Ishikawa (cell line): ENCODE measurements at regions not wholly inside any gene's neighbourhood (a gene's known extent, or its start where the extent isn't known, plus 50 kb on each side); places are given as distances from the start of the nearest gene placed in this dataset.

Experiments used
- CEBPB ChIP-seq: IDR thresholded peaks from 2 replicates; pipeline ENCODE4 v1.6.1; 2012
- CREB1 ChIP-seq: IDR thresholded peaks from 2 replicates; pipeline ENCODE4 v1.6.1; 2012; ENCODE audit warnings: low read depth
- EGR1 ChIP-seq: IDR thresholded peaks from 2 replicates; pipeline ENCODE4 v1.6.1; 2012
- EP300 ChIP-seq: IDR thresholded peaks from 2 replicates; pipeline ENCODE4 v1.6.1; 2012; ENCODE audit warnings: borderline replicate concordance
- FOXM1 ChIP-seq: IDR thresholded peaks from 2 replicates; pipeline ENCODE4 v1.6.1; 2012; ENCODE audit warnings: low read depth, borderline replicate concordance
- MAX ChIP-seq: IDR thresholded peaks from 2 replicates; pipeline ENCODE4 v1.6.1; 2012
- NFIC ChIP-seq: IDR thresholded peaks from 2 replicates; pipeline ENCODE4 v1.6.1; 2012
- RAD21 ChIP-seq: IDR thresholded peaks from 2 replicates; pipeline ENCODE4 v1.6.1; 2012; ENCODE audit warnings: low read depth
- TAF1 ChIP-seq: IDR thresholded peaks from 2 replicates; pipeline ENCODE4 v1.6.1; 2012; ENCODE audit warnings: low read depth, mild to moderate bottlenecking
- TCF12 ChIP-seq: IDR thresholded peaks from 2 replicates; pipeline ENCODE4 v1.6.1; 2012; ENCODE audit warnings: low read depth
- TEAD4 ChIP-seq: IDR thresholded peaks from 2 replicates; pipeline ENCODE4 v1.6.1; 2012
- YY1 ChIP-seq: IDR thresholded peaks from 2 replicates; pipeline ENCODE4 v1.6.1; 2012; ENCODE audit warnings: low read depth
- ZBTB7A ChIP-seq: IDR thresholded peaks from 2 replicates; pipeline ENCODE4 v1.6.1; 2012; ENCODE audit warnings: low read depth
- TF ChIP-seq, protein P1 (sequence below): IDR thresholded peaks from 2 replicates; pipeline ENCODE4 v1.6.1; 2012; ENCODE audit warnings: low read depth, mild to moderate bottlenecking
- TF ChIP-seq, protein P2 (sequence below): IDR thresholded peaks from 2 replicates; pipeline ENCODE4 v1.6.1; 2012

- TF ChIP-seq EGR1 (no peak), TEAD4 (no peak), RAD21 (no peak), EP300 (no peak), TAF1 (no peak), CEBPB (no peak), TCF12 (no peak), ZBTB7A (no peak), MAX (no peak), FOXM1 (no peak), NFIC (no peak), CREB1 (no peak), YY1 (no peak)
- TF ChIP-seq, protein P1, sequence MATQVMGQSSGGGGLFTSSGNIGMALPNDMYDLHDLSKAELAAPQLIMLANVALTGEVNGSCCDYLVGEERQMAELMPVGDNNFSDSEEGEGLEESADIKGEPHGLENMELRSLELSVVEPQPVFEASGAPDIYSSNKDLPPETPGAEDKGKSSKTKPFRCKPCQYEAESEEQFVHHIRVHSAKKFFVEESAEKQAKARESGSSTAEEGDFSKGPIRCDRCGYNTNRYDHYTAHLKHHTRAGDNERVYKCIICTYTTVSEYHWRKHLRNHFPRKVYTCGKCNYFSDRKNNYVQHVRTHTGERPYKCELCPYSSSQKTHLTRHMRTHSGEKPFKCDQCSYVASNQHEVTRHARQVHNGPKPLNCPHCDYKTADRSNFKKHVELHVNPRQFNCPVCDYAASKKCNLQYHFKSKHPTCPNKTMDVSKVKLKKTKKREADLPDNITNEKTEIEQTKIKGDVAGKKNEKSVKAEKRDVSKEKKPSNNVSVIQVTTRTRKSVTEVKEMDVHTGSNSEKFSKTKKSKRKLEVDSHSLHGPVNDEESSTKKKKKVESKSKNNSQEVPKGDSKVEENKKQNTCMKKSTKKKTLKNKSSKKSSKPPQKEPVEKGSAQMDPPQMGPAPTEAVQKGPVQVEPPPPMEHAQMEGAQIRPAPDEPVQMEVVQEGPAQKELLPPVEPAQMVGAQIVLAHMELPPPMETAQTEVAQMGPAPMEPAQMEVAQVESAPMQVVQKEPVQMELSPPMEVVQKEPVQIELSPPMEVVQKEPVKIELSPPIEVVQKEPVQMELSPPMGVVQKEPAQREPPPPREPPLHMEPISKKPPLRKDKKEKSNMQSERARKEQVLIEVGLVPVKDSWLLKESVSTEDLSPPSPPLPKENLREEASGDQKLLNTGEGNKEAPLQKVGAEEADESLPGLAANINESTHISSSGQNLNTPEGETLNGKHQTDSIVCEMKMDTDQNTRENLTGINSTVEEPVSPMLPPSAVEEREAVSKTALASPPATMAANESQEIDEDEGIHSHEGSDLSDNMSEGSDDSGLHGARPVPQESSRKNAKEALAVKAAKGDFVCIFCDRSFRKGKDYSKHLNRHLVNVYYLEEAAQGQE = no peak
- TF ChIP-seq, protein P2, sequence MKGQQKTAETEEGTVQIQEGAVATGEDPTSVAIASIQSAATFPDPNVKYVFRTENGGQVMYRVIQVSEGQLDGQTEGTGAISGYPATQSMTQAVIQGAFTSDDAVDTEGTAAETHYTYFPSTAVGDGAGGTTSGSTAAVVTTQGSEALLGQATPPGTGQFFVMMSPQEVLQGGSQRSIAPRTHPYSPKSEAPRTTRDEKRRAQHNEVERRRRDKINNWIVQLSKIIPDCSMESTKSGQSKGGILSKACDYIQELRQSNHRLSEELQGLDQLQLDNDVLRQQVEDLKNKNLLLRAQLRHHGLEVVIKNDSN = no peak
These were observed 264.2 kb upstream of the TNP1 start for GRCh38 chr2:217124050-217124449.

- TF ChIP-seq MAX = no peak
- TF ChIP-seq CREB1 = no peak
- TF ChIP-seq, protein P2 = no peak
- no peak for TF ChIP-seq TEAD4
These were observed 261.7 kb upstream of the TNP1 start for GRCh38 chr2:217121565-217121964.

- no peak for TF ChIP-seq TEAD4
- TF ChIP-seq FOXM1 = no peak
- TF ChIP-seq RAD21 = no peak
- TF ChIP-seq MAX = no peak
- TF ChIP-seq EP300 = no peak
- no peak for TF ChIP-seq TCF12
- no peak for TF ChIP-seq CEBPB
- TF ChIP-seq TAF1 = no peak
- TF ChIP-seq, protein P2 = no peak
- TF ChIP-seq NFIC = no peak
These were observed 260.6 kb upstream of the TNP1 start for GRCh38 chr2:217120429-217120828.

- TF ChIP-seq EP300 (no peak), ZBTB7A (no peak), TCF12 (no peak), NFIC (no peak), TEAD4 (no peak), YY1 (no peak), TAF1 (no peak), CEBPB (no peak), RAD21 (no peak), FOXM1 (no peak), EGR1 (no peak), MAX (no peak), CREB1 (no peak)
- TF ChIP-seq, protein P1 = no peak
- TF ChIP-seq, protein P2 = no peak
These were observed 258.9 kb upstream of the TNP1 start for GRCh38 chr2:217118559-217119284.

- TF ChIP-seq, protein P1 = no peak
- TF ChIP-seq TAF1 = no peak
- TF ChIP-seq, protein P2 = peak; percentile 53; the same call in 1 of the 2 replicates
- no peak for TF ChIP-seq YY1
These were observed 257.7 kb upstream of the TNP1 start for GRCh38 chr2:217117523-217117922.
